ENCODE measurements at regions not wholly inside any gene's neighbourhood (a gene's known extent, or its start where the extent isn't known, plus 50 kb on each side); places are given as distances from the start of the nearest gene placed in this dataset.

DNA sequence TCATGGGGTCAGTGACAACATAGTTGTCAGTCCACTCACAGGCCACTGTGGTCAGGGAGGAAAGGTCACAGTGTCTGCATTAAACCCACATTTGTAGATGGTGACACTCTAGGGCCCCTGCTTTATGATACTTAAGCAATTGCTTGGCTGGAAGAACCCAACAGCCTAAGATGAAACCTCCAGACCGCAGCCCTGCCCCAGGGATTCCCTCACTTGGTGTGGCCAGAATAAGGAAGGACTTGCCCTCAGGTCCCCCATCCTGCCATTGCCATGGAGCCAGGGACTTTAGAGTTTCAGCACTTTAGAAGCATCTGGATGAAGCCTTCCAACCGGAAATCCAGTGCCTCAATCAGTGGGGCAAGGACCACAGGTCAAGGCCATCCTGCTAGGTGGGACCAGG is 63.9 kb upstream of the LAPTM4A start:
- TF ChIP-seq POLR2AphosphoS5 (IDR thresholded peaks at IDR 0.05) = no peak
- TF ChIP-seq CTCF (IDR thresholded peaks at IDR 0.05) = no peak

Measured in esophagus muscularis mucosa (tissue), 3 donors.